Fibroblast of mammary gland (primary cell): ENCODE measurements at regions not wholly inside any gene's neighbourhood (a gene's known extent, or its start where the extent isn't known, plus 50 kb on each side); places are given as distances from the start of the nearest gene placed in this dataset.

Experiments used
- DNase-seq: peaks from one replicate; pipeline ENCODE4 v3.0.0-alpha.2; 2010; ENCODE audit warnings: low read depth
- H3K4me3 ChIP-seq: 2 replicates; pipeline ENCODE4 v1.5.1; 2011; ENCODE audit warnings: low read depth, mild to moderate bottlenecking, low read length, moderate library complexity; ENCODE audit not compliant: control insufficient read depth
- TF ChIP-seq, protein P1 (sequence below): conservative IDR thresholded peaks from 2 replicates; pipeline ENCODE4 v1.5.1; 2011; ENCODE audit warnings: low read depth, low read length, inconsistent platforms; ENCODE audit not compliant: control insufficient read depth, insufficient read depth

DNA sequence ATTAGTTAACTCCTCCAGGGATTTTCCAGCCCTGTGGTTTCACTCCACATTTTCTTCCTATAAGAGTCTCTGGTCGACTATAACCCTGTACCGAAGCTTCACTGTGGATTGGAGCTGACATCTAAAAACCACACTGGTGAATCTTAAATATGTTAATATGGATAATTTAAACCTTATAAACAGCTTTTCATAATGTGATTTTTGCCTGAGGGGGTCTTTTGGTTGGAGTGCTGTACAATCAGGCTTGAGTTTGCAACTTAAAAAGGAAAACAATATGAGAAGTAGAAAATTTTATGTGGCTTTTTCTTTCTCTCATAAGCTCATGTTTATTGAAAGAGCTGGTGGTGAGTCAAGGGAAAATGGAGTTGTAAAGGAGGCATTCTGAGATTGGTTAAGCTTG is 313.7 kb downstream of the VPS13C start:
- no peak for DNase-seq
- TF ChIP-seq, protein P1, sequence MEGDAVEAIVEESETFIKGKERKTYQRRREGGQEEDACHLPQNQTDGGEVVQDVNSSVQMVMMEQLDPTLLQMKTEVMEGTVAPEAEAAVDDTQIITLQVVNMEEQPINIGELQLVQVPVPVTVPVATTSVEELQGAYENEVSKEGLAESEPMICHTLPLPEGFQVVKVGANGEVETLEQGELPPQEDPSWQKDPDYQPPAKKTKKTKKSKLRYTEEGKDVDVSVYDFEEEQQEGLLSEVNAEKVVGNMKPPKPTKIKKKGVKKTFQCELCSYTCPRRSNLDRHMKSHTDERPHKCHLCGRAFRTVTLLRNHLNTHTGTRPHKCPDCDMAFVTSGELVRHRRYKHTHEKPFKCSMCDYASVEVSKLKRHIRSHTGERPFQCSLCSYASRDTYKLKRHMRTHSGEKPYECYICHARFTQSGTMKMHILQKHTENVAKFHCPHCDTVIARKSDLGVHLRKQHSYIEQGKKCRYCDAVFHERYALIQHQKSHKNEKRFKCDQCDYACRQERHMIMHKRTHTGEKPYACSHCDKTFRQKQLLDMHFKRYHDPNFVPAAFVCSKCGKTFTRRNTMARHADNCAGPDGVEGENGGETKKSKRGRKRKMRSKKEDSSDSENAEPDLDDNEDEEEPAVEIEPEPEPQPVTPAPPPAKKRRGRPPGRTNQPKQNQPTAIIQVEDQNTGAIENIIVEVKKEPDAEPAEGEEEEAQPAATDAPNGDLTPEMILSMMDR, result no peak
- H3K4me3 ChIP-seq, result no peak overlapping the region

DNA sequence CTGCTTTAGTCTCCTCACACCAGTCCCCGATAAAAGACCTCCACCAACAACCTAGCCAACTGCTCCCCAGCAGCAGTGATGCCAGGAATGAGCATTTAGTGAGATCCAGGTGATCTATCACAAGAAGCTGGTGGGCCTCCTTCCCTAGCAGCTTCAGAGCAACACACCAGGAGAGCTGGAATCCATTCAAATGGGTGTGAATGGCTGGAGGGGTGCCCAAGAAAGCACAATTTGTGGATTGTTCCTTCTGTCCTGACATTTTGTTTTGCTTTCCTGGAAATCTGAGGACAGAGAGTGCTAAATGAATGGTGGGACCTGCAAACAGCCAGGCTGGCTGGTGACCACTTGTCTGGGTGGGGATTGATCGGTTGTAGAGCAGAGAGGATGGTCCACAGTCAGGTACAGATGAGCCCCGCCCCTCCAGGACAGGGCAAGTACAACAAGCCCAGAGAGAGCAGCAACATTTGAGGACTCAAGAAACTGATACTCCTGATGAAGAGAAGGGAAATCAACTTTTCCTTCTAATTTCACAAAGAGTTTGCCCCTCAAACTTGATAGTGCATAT is 316.8 kb downstream of the VPS13C start:
- no peak overlapping the region for H3K4me3 ChIP-seq
- no peak for DNase-seq
- TF ChIP-seq, protein P1, result no peak

DNA sequence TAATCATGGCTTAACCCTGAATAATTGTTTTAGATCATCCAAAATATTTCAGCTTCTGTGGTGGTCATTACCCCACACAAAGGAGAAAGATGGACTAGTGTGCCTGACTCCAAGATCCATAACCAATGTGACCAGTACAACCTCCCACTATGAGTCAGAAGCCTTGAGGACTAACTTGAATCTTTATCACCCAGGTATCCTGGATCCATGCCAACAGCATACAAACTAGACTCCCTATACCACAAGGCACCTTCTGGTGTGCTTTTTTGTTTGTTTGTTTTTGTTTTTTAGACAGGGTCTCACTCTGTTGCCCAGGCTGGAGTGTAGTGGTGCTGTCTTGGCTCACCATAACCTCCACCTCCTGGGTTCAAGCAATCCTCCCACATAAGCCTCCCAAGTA is 317.7 kb downstream of the VPS13C start:
- DNase-seq, result no peak
- TF ChIP-seq, protein P1, result no peak
- H3K4me3 ChIP-seq, result no peak overlapping the region

DNA sequence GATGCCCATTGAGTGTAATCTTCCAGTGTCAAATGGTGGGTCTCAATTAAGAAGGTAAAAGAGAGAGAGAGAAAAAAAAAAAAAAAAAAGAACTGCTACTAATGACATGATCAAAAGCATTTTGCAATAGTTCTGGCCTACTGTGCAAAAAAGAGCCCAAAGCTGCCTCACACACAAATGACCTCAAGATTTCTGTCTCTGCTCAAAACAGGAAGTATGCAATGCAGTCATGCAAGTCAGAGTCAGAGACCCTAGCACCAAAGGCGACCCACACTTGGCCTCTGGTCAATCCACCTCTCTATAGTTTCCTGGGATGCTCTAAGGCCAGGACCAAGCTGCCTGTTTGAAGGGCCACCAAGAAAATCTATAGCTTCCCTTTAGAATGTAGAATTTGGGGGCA is 323.5 kb downstream of the VPS13C start:
- TF ChIP-seq, protein P1, result no peak
- peak; percentile 41 for DNase-seq
- H3K4me3 ChIP-seq, result no peak overlapping the region

DNA sequence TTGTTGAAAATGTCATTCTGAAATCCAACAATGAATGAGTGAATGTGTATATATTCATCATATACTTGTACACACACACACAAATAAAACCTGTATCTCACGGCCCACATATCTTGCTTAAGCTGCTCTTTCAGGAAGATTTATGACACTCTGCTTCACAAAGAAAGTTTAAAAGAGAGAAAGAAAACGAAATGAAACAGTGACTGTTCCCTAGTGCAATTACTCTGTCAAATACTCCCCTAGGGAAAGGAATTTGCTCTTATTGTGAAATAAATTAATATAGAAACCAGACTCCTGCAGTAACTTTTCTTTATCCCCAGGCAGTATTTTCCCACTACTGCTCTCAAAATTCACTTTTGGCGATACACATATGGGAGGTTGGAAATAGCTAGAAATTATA is 329.1 kb downstream of the VPS13C start:
- peak; percentile 34 for DNase-seq
- no peak overlapping the region for H3K4me3 ChIP-seq
- TF ChIP-seq, protein P1, result no peak

DNA sequence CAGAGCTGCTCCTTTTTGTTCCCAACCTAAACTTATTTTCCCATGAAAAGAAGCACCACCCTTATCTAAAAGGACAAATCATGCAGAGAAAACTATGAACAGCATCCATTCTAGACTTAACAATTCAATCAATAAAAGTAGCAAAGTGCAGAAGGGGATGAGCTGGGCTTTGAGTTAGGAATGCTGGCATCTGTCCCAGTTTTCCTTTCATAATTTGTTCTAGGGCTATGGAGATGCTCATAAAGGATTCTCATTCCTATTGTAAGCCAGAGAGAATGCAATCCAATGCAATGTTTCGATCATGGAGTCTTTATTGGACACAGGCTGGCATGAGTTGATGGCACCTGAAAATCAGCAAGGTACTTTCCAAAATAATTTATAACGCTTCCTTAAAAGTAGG is 330.6 kb downstream of the VPS13C start:
- TF ChIP-seq, protein P1, result no peak
- DNase-seq, result no peak
- no peak overlapping the region for H3K4me3 ChIP-seq

DNA sequence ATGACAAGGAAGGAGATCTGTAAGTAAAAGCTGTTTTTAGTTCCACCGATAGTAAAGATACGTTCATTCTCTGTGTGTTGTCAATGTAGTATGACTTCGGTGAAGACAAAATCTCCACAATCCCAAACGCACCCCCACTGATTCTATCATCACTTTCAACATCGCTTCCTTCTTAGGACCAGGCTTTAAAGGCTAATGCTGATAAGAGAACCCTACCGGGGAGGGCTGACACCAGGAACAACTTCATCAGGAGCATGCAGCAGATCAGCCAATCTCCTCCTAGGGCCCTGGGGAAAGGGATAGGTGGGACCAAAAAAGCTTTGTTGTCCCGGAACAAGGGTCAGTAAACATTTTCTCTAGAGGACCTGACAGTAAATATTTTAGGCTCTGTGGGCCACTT is 334.1 kb downstream of the VPS13C start:
- TF ChIP-seq, protein P1, result no peak
- DNase-seq, result no peak
- H3K4me3 ChIP-seq, result no peak overlapping the region
